ENCODE measurements at regions not wholly inside any gene's neighbourhood (a gene's known extent, or its start where the extent isn't known, plus 50 kb on each side); places are given as distances from the start of the nearest gene placed in this dataset.

DNA sequence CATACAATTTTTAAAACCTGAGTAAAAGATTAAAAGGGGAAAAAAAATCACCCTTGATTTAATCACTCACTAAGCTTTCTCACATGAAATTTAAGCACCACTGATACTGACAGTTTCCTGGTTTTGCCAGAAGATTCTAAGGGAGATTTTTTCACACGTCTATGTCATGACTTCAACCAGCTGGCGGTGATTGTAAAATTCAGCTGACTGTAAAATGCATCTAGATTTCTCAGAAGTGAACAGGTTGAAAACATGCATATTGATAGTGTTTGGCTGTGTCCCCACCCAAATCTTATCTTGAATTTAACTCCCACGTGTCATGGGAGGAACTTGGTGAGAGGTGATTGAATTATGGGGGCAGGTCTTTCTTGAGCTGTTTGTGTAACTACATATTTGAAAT, 566.8 kb downstream of the PCDH18 start:
- no peaks in the 10 kb centered on the region for H3K27me3 Mint-ChIP-seq
- H3K9me3 Mint-ChIP-seq, result peaks cover 3% of the 10 kb centered on the region
- no peaks in the 10 kb centered on the region for H3K36me3 Mint-ChIP-seq (ENCODE audit: insufficient read depth)
- no peak overlapping the region for H3K27ac Mint-ChIP-seq (ENCODE audit: low read depth)
- ATAC-seq (replicated peaks; ENCODE audit: extremely low read depth, poor library complexity, severe bottlenecking), result no peak
- DNase-seq (ENCODE audit: low spot score in 2 of 2), result no peak
- no peaks in the 10 kb centered on the region for H3K4me1 Mint-ChIP-seq
- no peak overlapping the region for H3K4me3 Mint-ChIP-seq

DNA sequence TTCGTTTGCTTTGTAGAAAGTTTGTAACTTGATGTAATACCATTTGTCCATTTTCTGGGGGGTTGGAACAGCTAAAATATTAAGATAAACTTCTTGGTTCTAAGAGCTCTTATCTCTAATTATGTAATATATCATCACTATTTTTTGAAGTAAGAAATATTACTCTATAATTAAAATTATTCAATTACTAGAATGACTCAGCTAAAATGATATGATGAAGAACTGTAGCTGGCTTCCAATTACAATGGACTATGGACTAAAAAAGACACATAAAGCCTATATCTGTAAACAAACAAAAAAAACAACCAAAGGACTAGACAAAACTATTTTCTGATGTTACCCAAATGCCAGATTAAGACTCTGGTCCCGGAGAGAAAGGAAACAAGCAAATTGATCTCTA, 569.4 kb downstream of the PCDH18 start:
- Mint-ChIP-seq H3K27me3 (no peaks in the 10 kb centered on the region), H3K36me3 (ENCODE audit: insufficient read depth) (no peaks in the 10 kb centered on the region), H3K27ac (ENCODE audit: low read depth) (no peak overlapping the region), H3K4me1 (no peaks in the 10 kb centered on the region), H3K4me3 (no peak overlapping the region), H3K9me3 (no peaks in the 10 kb centered on the region)
- ATAC-seq (replicated peaks; ENCODE audit: extremely low read depth, poor library complexity, severe bottlenecking) (no peak), DNase-seq (ENCODE audit: low spot score in 2 of 2) (no peak)

DNA sequence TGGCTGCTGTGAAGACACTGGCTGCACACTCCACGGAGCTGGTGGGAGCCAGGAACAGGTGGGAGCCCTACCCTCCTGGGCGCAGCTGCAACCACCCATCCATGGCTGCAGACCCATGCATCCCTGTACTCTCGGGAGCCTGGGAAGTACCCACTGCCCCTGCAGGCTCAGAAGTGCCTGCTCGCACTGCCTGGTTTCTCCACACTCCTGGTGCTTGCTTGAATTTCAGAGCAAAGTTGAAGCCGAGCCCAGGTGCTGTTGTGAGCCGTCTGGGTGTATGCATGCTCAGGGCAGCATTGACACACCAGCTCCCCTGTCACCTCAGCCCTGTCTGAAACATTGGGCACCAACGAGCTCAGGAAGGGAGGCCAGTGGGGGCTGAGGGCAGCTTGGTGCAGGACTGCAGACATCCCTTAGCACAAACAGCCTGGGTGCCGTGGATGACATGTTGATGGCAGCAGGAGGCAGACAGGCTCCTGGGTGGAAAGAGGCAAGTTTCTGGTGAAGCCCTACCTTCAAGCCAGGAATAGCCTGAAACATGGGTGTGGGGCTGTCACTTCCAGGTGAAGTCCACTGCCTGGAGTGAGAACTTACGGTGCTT, 585.9 kb downstream of the PCDH18 start:
- Mint-ChIP-seq H3K36me3 (ENCODE audit: insufficient read depth) (no peaks in the 10 kb centered on the region), H3K4me3 (no peak overlapping the region), H3K27me3 (no peaks in the 10 kb centered on the region), H3K27ac (ENCODE audit: low read depth) (no peak overlapping the region), H3K9me3 (peaks cover 12% of the 10 kb centered on the region), H3K4me1 (no peaks in the 10 kb centered on the region)
- DNase-seq (ENCODE audit: low spot score in 2 of 2) (no peak), ATAC-seq (replicated peaks; ENCODE audit: extremely low read depth, poor library complexity, severe bottlenecking) (no peak)

DNA sequence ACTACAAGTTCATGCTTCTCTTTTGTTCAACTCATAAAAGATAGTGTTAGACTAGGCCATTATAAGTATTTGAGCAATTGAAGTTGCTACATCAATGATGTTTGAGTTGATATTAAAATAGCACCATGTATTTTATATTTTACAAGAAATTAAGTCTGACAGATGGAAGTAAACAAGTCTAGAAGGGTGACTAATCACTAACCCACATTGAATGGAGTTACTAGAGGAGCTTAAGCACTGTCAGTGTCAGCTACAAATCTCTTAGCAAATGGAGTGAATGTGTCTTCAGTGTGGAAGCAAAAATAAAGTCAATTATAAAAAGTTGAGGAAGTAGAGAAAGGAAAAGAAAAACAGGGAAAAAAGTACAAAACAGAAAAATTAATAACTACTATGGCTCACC, 592.5 kb downstream of the PCDH18 start:
- no peak for DNase-seq (ENCODE audit: low spot score in 2 of 2)

DNA sequence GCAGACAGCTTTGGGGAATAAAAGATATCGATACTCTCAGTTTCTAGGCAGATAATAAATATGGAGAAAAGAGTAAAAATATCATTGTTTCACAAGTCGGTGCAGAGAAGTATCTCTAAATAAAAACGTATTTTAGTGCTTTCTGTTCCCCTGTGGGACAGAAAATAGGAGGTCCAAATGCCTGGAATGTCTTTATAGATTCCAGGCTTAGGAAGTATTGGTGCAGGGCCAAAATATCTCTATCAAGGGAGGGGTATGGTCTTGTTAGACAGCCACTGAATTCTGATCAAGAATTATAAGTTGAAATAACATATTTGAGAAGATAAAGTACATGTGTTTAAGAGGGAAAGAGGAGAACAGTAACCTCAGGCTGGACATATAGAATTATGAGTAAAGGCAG, 596.4 kb downstream of the PCDH18 start:
- Mint-ChIP-seq H3K4me3 (no peak overlapping the region), H3K4me1 (no peaks in the 10 kb centered on the region), H3K27ac (ENCODE audit: low read depth) (no peak overlapping the region), H3K27me3 (no peaks in the 10 kb centered on the region), H3K9me3 (peaks cover 12% of the 10 kb centered on the region), H3K36me3 (ENCODE audit: insufficient read depth) (no peaks in the 10 kb centered on the region)
- no peak for DNase-seq (ENCODE audit: low spot score in 2 of 2)
- ATAC-seq (replicated peaks; ENCODE audit: extremely low read depth, poor library complexity, severe bottlenecking), result no peak

More for the DNA sequence above, 592.5 kb downstream of the PCDH18 start:
- Mint-ChIP-seq H3K9me3 (peaks cover 19% of the 10 kb centered on the region), H3K4me1 (no peaks in the 10 kb centered on the region), H3K27me3 (no peaks in the 10 kb centered on the region), H3K4me3 (no peak overlapping the region), H3K36me3 (ENCODE audit: insufficient read depth) (no peaks in the 10 kb centered on the region), H3K27ac (ENCODE audit: low read depth) (no peak overlapping the region)
- no peak for ATAC-seq (replicated peaks; ENCODE audit: extremely low read depth, poor library complexity, severe bottlenecking)

DNA sequence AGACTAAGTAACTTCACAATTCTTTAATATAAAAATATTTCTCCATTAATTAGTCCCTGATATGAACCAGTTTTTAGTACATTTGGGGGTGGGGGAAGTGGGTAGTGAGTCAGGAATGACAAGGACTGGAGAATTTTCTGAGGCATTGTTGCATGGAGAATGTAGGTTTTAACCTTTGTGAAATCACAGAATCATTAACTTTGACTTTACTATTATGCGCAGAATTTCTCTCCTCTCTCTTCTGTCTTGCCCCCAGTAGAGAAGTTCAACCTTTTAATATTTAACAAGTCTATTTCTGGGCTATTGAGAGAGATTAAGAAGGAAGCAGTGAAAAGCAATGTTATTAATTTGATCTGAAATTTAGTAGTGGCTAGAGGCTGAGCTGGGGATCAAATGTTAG, 597.0 kb downstream of the PCDH18 start:
- no peak overlapping the region for H3K4me3 Mint-ChIP-seq
- peaks cover 12% of the 10 kb centered on the region for H3K9me3 Mint-ChIP-seq
- no peaks in the 10 kb centered on the region for H3K27me3 Mint-ChIP-seq
- H3K27ac Mint-ChIP-seq (ENCODE audit: low read depth), result no peak overlapping the region
- H3K4me1 Mint-ChIP-seq, result no peaks in the 10 kb centered on the region
- no peaks in the 10 kb centered on the region for H3K36me3 Mint-ChIP-seq (ENCODE audit: insufficient read depth)
- no peak for DNase-seq (ENCODE audit: low spot score in 2 of 2)
- no peak for ATAC-seq (replicated peaks; ENCODE audit: extremely low read depth, poor library complexity, severe bottlenecking)

DNA sequence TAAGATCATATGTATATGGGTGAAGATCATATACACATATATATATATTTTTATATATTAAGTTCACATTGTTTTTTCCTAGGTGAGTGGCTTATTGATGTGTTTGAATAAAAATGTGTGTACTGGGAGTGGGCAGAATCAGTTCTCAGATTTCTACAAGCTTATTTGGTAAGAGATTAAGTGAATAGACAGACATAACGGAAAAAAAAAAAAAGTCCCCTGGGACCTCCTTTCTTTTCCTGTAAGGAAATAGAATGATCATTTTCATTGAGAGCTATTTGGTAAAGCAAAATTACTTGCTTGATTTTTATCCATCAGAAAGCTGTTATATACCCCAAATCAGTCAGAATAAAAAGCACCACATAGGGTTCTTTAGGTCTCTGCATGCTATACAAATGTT, 597.7 kb downstream of the PCDH18 start:
- no peaks in the 10 kb centered on the region for H3K4me1 Mint-ChIP-seq
- H3K4me3 Mint-ChIP-seq, result no peak overlapping the region
- H3K27me3 Mint-ChIP-seq, result no peaks in the 10 kb centered on the region
- H3K27ac Mint-ChIP-seq (ENCODE audit: low read depth), result no peak overlapping the region
- no peaks in the 10 kb centered on the region for H3K36me3 Mint-ChIP-seq (ENCODE audit: insufficient read depth)
- DNase-seq (ENCODE audit: low spot score in 2 of 2) (no peak), ATAC-seq (replicated peaks; ENCODE audit: extremely low read depth, poor library complexity, severe bottlenecking) (no peak)
- peaks cover 12% of the 10 kb centered on the region for H3K9me3 Mint-ChIP-seq

DNA sequence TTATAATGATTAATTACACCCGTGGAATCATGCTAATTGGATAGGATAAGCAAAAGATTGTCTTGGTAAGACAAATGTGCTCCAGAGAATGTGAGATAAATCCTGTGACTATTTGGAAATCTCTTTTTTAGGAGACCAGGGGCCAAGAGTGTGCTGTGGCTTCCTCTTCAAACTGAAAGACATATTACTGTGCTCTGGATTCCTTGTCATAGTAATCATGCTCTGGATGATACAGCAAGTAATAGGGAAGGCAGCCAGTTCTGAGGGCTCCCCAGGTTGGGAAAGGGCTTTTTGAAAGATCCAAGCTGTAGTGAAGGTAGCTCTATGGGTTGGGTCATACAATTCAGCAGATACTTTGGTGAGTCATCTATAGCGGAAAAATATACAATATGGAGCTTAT, 600.5 kb downstream of the PCDH18 start:
- no peaks in the 10 kb centered on the region for H3K36me3 Mint-ChIP-seq (ENCODE audit: insufficient read depth)
- DNase-seq (ENCODE audit: low spot score in 2 of 2) (no peak), ATAC-seq (replicated peaks; ENCODE audit: extremely low read depth, poor library complexity, severe bottlenecking) (no peak)
- no peaks in the 10 kb centered on the region for H3K27me3 Mint-ChIP-seq
- H3K27ac Mint-ChIP-seq (ENCODE audit: low read depth), result no peak overlapping the region
- H3K9me3 Mint-ChIP-seq, result peaks cover 14% of the 10 kb centered on the region
- H3K4me3 Mint-ChIP-seq, result no peak overlapping the region
- no peaks in the 10 kb centered on the region for H3K4me1 Mint-ChIP-seq

DNA sequence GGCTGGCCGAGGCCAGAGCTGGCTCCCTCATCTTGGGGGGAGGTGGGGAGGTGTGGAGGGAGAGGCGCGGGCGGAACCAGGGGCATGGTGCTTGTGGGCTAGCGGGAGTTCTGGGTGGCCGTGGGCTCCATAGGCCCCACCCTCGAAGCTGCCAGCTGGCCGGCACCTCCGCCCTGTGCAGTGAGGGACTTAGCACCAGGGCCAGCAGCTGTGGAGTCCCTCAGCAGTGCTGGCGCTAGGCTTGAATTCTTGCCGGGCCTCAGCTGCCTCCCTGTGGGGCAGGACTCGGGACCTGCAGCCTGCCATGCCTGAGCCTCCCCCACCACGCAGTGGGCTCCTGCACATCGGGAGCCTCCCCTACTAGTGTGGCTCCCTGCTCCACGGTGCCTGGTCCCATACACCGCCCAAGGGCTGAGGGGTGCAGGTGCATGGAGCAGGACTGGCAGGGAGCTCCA, 603.3 kb downstream of the PCDH18 start:
- ATAC-seq (replicated peaks; ENCODE audit: extremely low read depth, poor library complexity, severe bottlenecking), result no peak
- no peak overlapping the region for H3K27ac Mint-ChIP-seq (ENCODE audit: low read depth)

DNA sequence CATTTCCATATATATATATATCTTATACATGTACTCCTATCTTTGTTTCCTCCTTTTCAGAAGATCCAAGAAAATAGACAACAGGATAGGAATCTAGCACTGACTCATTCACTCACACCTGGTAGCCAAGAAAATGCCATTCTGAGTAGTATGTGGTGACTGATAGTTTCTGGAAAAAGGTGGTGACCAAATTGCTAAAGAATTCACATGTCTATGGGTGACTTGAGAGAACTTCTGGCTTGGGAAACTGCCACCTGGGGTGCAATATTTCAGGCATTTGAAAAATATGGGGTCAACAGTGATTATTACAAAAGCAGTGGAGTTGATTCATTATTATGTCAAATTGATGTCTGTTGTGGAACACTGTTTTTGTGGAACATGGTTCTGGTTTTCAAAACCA, 605.1 kb downstream of the PCDH18 start:
- no peak overlapping the region for H3K27ac Mint-ChIP-seq (ENCODE audit: low read depth)
- H3K27me3 Mint-ChIP-seq, result no peaks in the 10 kb centered on the region
- H3K9me3 Mint-ChIP-seq, result peaks cover 17% of the 10 kb centered on the region
- H3K4me1 Mint-ChIP-seq, result no peaks in the 10 kb centered on the region
- no peak overlapping the region for H3K4me3 Mint-ChIP-seq
- no peaks in the 10 kb centered on the region for H3K36me3 Mint-ChIP-seq (ENCODE audit: insufficient read depth)
- DNase-seq (ENCODE audit: low spot score in 2 of 2) (no peak), ATAC-seq (replicated peaks; ENCODE audit: extremely low read depth, poor library complexity, severe bottlenecking) (no peak)

More for the DNA sequence above, 603.3 kb downstream of the PCDH18 start:
- Mint-ChIP-seq H3K4me1 (no peaks in the 10 kb centered on the region), H3K27me3 (no peaks in the 10 kb centered on the region), H3K4me3 (no peak overlapping the region), H3K9me3 (peaks cover 17% of the 10 kb centered on the region), H3K36me3 (ENCODE audit: insufficient read depth) (no peaks in the 10 kb centered on the region)
- DNase-seq (ENCODE audit: low spot score in 2 of 2), result no peak

DNA sequence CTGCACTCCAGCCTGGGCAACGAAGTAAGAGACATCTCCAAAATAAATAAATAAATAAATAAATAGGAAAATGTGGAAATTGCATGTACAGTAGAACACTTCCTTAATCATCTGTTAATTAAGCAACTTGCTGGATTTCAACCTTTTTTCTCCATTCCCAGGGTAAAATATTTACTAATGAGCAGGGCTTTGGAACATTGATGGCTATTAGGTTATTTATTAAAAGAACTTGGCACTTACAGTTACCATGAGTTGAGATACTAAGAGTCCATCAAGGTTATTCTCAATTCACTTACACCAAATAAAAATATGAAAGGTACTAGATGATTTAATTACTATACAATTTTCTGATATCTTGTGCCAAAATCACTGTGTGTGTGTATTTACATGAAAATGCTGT, 607.1 kb downstream of the PCDH18 start:
- Mint-ChIP-seq H3K36me3 (ENCODE audit: insufficient read depth) (no peaks in the 10 kb centered on the region), H3K4me3 (no peak overlapping the region), H3K4me1 (no peaks in the 10 kb centered on the region), H3K27me3 (no peaks in the 10 kb centered on the region), H3K9me3 (peaks cover 13% of the 10 kb centered on the region), H3K27ac (ENCODE audit: low read depth) (no peak overlapping the region)
- DNase-seq (ENCODE audit: low spot score in 2 of 2) (no peak), ATAC-seq (replicated peaks; ENCODE audit: extremely low read depth, poor library complexity, severe bottlenecking) (no peak)

DNA sequence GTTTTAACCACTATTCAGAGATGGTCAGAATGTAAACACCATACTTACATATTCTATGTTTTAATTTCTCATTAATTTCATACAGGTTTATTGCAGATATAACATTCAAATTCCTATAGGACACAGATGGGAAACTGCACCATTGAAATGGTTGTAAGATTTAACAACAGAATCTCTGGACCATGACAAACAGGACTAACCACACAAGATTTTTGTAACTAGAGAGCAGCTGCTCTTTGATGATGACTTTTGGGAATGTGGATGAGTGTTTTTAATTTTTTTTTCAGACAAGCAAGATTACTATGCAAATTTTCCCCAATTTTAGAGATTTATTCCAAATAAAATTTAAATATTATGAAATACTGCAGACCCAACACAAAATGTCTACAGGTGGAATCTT, 610.2 kb downstream of the PCDH18 start:
- no peak for DNase-seq (ENCODE audit: low spot score in 2 of 2)
- Mint-ChIP-seq H3K4me3 (no peak overlapping the region), H3K27me3 (no peaks in the 10 kb centered on the region), H3K36me3 (ENCODE audit: insufficient read depth) (no peaks in the 10 kb centered on the region), H3K9me3 (peaks cover 6% of the 10 kb centered on the region), H3K4me1 (no peaks in the 10 kb centered on the region), H3K27ac (ENCODE audit: low read depth) (no peak overlapping the region)
- no peak for ATAC-seq (replicated peaks; ENCODE audit: extremely low read depth, poor library complexity, severe bottlenecking)

DNA sequence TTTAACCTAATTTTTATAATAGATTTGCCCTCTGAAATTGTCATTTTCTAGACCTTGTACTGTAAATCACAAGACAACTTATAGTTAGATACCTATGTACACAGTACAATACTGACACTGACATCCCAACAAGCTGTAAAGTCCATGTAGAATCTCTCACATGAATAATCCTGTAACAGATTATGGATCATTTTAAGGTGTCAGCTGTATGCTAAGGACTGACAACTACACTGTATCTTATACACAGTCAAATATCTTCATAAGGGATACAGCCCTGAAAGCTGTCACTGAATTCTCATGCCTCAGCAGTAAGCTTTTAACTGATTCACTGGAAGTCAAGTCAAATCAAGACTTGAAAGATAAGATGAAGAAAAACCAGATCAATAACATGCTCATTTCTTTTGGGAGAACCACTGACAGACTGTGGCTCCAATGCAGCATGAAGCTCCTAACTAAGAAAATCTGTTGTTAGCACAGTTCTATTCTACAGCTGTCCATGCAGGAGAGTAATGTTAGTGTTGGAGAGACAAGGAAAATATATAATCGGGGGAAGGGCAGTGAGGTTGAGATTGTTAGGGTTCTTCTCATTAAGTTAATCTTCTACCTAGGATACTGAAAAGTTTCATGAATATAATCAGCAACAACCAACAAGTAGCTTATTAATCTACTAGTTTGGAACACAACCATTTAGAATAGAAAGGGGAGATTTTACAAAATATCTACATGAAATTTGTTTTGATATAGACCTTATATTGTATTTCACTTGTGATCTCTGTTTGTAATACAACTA, 612.0 kb downstream of the PCDH18 start:
- no peak for DNase-seq (ENCODE audit: low spot score in 2 of 2)
- no peaks in the 10 kb centered on the region for H3K27me3 Mint-ChIP-seq
- no peak for ATAC-seq (replicated peaks; ENCODE audit: extremely low read depth, poor library complexity, severe bottlenecking)
- no peak overlapping the region for H3K27ac Mint-ChIP-seq (ENCODE audit: low read depth)
- H3K36me3 Mint-ChIP-seq (ENCODE audit: insufficient read depth), result no peaks in the 10 kb centered on the region
- H3K9me3 Mint-ChIP-seq, result no peaks in the 10 kb centered on the region
- H3K4me3 Mint-ChIP-seq, result no peak overlapping the region
- H3K4me1 Mint-ChIP-seq, result no peaks in the 10 kb centered on the region

Measured in central memory CD8-positive, alpha-beta T cell (primary cell).